ENCODE measurements at regions not wholly inside any gene's neighbourhood (a gene's known extent, or its start where the extent isn't known, plus 50 kb on each side); places are given as distances from the start of the nearest gene placed in this dataset.

DNA sequence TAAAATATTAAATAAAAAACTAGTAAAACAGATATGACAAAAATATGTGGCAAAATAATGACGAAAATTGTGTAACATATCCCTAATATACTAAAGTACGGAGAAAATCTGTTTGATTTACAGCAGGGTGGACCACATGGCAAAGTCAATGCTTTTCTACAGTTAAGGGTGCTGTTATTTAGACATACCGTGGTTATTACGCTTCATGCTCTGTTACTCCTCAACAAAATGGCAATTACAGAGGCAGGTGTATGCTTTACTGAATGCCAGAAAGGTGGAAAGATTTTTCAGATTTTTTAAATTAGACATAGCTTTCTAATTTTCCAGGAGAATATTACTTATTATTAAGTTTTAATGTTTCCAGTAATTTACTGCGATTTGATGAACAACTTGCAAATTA lies 343.9 kb upstream of the DPYD start:
- no peak for DNase-seq (ENCODE audit: low spot score)
- in situ Hi-C loops (cut with HindIII; ENCODE audit: low sequenced_read_pairs) = no loop called here

DNA sequence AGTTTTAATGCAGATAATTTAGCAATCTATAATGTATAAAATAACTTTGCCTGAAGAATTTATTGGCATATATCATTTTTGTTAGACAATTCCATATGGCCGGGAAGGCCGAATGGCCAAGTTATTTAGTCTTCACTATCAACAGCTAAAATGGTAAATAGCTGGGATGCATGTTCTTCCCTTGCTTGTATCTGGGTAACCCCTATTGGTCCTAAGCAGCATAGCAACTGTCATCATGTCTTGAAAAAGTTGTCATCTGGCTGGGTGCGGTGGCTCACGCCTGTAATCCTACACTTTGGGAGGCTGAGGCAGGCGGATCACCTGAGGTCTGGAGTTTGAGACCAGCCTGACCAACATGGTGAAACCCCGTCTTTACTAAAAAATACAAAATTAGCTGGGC lies 340.0 kb upstream of the DPYD start:
- no peak for DNase-seq (ENCODE audit: low spot score)
- in situ Hi-C loops (cut with HindIII; ENCODE audit: low sequenced_read_pairs) = no loop called here

DNA sequence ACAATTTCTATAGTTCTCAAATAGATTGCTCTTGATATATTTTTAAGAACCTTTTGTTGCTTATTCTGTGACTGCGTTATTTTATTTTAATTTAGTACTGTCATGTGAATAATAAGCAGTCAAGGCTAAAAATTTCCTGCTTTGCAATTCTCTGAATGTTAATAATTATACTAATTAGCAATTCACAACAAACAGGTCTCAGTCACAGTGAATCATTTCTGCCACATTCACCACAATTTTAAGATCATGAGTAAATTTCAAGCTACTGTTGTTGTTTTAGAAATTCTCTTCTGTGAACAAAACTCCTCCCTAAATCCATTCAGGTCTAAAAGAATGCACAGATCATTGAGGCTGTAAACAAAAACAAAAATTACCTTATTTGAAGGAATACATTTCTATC lies 339.6 kb upstream of the DPYD start:
- DNase-seq (ENCODE audit: low spot score) = no peak
- in situ Hi-C loops (cut with HindIII; ENCODE audit: low sequenced_read_pairs) = no loop called here

DNA sequence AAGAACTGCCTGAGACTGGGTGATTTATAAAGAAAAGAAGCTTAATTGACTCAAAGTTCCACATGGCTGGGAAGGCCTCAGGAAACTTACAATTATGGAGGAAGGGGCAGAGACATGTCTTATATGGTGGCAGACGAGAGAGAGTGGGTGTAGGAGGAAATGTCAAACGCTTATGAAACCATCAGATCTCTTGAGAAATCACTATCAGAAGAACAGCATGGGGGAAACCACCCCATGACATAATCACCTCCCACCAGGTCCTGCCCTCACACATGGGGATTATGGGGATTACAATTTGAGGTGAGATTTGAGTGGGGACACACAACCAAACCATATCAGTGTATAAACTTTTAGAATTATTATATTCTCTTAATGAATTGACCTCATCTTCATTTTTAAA lies 335.9 kb upstream of the DPYD start:
- no peak for DNase-seq (ENCODE audit: low spot score)
- in situ Hi-C loops (cut with HindIII; ENCODE audit: low sequenced_read_pairs) = no loop called here

DNA sequence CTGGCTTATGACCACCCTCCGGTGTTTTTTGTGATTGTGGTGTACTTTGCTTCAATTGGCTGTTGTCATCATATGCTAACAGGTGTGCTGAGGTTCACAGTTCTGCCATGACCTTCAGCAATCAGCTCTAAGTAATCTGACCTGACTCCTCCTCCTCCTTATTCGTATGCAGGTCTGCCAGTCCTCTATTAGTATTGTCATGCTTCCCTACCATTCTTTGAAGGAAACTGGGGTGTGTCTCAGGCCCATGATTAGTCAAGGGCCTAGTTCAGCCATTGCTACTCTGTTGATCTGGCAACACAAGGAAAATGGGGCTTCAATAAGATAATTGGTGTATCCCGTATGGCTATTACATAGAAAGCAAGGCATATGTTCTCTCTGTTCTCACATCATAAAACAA lies 332.3 kb upstream of the DPYD start:
- DNase-seq (ENCODE audit: low spot score) = no peak
- in situ Hi-C loops (cut with HindIII; ENCODE audit: low sequenced_read_pairs) = no loop called here

DNA sequence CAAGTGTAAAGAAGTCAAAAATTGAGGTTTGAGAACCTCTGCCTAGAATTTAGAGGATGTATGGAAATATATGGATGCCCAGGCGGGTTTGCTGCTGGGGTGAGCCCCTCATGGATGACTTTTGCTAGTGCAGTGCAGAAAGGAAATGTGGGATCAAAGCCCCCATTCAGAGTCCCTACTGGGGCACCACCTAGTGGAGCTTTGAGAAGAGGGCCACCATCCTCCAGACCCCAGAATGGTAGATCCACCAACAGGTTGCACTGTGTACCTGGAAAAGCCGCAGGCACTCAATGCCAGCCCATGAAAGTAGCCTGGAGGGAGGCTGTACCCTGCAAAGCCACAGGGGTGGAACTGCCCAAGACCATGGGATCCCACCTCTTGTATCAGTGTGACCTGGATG lies 330.7 kb upstream of the DPYD start:
- in situ Hi-C loops (cut with HindIII; ENCODE audit: low sequenced_read_pairs) = no loop called here
- no peak for DNase-seq (ENCODE audit: low spot score)

DNA sequence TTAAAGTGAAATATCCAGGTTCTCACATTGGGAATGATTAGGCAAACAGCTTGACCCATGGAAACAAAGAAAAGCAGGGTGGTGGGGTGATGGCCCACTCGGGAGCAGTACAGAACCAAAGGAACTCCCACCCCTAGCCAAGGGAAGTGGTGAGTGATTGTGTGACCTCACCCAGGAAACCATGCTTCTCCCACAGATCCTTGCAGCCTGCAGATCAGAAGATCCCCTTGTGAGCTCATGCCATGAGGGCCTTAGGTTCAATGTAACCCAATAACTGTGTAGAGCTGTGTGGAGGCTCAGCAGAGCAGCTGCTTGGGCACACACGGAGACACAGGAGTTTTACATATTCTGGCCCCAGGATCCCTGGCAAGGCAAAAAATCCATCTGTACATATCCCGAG lies 311.8 kb upstream of the DPYD start:
- in situ Hi-C loops (cut with HindIII; ENCODE audit: low sequenced_read_pairs) = no loop called here
- DNase-seq (ENCODE audit: low spot score) = no peak

DNA sequence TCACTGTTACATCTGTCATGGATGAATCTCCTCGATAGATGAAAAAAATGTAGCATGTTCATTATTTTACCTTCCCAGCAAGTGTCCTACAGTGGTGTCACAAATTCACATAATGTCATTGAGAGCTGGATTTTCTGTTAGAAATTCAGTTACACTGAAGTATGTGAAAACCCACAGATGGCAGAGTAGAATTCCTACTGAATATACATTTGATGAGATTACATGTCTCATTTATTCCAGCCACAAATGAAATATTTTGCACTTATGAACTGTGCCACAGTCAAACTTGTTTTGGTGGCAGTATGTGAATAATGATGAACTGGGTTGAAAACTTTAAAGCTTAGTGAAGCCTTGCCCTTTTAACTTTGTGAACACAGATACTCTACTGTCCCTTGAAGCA lies 301.9 kb upstream of the DPYD start:
- no peak for DNase-seq (ENCODE audit: low spot score)
- in situ Hi-C loops (cut with HindIII; ENCODE audit: low sequenced_read_pairs) = no loop called here

DNA sequence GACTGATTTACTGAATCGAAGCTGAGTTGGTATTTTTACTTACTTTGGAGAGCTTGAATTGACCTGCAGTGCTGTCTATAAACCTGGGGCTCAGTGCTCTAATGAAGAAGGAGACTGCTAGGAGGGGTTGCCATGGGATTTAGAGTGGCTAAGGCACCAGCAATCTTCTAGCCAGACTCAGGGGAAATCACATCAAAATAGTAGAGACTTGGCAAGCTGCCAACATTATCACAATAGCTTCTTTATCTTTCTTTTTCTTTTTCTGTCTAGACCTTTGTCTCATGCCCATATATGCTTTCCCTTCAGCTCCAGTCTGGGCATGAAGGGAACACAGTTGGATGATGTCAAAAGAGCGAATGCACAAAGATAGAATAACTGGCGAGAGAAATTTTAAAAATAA lies 301.1 kb upstream of the DPYD start:
- in situ Hi-C loops (cut with HindIII; ENCODE audit: low sequenced_read_pairs) = no loop called here
- DNase-seq (ENCODE audit: low spot score) = no peak

DNA sequence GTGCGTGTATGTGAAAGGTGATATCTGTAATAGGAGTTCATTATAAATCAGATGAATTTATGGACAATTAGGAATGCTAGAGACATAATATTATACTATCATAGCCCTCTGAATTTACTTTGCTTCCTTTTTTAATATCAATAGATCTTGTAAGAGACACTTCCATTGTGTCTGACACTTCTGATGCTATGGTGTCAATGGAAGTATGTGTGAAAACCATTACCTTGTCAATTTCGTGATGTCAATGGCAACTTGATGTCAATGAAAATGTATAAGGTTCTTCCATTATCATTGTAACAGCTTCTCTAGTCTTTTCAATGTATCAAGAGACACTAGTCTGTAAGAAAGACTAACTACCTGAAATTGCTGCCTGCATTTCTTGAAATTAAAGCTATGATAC lies 296.8 kb upstream of the DPYD start:
- in situ Hi-C loops (cut with HindIII; ENCODE audit: low sequenced_read_pairs) = no loop called here
- DNase-seq (ENCODE audit: low spot score) = no peak

DNA sequence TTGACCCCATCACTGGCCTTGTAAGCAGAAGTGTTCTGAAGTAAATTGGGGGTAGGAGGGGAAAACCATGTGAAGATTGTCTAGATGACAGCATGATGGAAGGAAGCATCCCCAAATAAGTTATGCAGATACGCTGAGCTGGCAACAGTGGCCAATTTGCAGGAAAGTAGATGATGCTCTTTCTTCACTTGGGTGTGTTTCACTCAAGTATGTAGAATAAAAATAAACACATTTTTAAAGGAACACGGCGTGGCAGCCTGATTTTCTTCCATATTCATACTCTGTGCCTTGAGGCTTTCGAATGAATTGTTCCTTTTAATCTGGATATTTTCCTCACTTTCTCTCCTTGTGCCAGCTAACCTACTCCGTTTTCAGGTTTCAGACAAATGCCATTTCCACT lies 295.5 kb upstream of the DPYD start:
- in situ Hi-C loops (cut with HindIII; ENCODE audit: low sequenced_read_pairs) = no loop called here
- DNase-seq (ENCODE audit: low spot score) = no peak

DNA sequence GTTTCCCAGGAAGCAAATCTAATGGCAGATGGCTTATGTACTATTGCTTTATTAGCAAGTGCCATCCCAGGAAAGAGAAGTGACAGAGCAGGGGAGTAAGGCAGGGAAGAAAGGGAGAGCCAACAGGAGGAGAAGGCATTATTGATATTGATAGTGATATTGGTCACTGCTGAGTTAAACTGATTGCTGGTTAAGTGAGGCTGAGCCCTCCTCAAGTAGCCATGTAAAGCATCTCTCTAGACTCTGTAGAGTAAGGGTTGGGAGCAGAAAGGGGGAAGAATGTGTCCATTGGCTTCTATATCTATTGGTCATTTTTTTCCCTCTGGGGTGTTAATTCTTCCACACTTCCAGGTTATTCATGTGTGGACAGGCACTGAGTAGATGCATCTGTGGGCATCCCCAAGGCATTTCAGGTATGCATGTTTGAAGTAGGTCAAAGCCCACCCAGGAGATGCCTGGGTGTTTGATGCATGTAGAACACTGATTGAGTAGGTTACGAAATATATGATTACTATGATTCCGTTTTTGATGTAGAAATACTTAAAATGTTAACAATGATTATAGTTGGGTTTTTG lies 290.5 kb upstream of the DPYD start:
- DNase-seq (ENCODE audit: low spot score) = no peak
- in situ Hi-C loops (cut with HindIII; ENCODE audit: low sequenced_read_pairs) = no loop called here

DNA sequence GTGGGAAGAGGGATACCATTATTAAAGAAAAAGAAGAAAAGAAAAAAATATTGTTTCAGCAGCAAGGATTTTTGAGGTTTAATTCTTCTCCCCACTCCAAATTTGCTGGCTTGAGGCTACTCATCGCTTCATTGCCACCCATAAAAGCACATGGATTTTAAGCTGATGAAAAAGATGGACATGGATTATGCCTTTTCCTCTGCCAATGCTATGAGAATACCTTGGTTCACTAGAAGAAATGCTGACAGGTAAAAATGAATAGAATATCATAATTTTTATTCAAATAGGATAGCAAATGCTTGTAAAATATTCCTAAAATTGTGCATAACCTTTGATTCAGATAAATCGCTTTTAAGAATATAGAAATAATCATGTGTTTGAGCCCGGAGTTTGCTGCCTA lies 289.7 kb upstream of the DPYD start:
- no peak for DNase-seq (ENCODE audit: low spot score)
- in situ Hi-C loops (cut with HindIII; ENCODE audit: low sequenced_read_pairs) = no loop called here

DNA sequence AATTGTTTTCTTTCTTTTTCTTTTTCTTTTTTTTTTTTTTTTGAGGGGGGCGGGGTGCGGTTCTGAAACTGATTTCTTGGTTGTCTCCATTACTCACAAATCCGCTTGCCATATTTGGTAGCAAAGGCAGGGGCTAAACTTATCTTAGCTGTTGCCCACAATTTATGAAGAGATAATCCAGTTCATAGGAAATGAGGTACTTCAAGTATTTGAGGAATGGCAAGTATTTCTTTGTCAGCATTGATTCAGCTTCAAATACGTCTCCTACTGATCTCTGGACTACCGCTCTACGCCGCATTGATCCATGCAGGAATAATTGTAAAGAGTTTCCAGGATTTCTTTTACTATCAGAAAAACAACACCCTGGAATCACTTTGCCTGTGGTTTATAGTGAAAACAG lies 289.2 kb upstream of the DPYD start:
- in situ Hi-C loops (cut with HindIII; ENCODE audit: low sequenced_read_pairs) = no loop called here
- no peak for DNase-seq (ENCODE audit: low spot score)

DNA sequence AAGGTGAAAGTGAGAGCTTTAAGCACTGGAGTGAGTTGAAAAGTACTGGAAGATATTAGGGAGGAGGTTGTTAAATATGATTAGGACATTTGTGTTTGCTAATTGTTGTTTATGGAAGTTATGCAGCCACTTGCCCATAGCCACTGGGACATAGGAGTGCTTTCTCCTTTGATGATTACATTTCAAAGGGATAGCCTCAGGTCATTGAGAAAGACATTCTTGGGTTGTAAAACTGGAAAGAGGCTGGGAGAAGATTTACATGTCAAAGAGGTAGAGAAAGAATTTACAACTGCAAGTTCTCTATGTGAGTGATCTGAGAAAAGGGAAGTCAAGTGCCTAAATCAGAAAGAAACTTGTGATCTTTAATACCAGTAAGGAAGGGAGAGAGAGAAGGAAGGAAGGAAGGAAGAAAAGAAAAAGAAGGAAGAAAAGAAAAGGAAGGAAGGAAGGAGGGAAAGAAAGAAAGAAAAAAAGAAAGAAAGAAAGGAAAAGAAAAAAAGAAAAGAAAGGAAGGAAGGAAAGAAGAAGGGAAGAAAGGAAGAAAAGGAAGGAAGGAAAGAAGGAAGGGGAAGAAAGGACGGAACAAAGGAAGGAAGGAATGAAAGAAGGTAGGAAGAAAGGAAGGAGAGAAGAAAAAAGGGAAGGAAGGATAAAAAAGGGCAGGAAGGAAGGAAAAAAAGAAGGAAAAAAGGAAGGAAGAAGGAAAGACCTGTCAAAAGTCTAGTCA lies 284.6 kb upstream of the DPYD start:
- no peak for DNase-seq (ENCODE audit: low spot score)

DNA sequence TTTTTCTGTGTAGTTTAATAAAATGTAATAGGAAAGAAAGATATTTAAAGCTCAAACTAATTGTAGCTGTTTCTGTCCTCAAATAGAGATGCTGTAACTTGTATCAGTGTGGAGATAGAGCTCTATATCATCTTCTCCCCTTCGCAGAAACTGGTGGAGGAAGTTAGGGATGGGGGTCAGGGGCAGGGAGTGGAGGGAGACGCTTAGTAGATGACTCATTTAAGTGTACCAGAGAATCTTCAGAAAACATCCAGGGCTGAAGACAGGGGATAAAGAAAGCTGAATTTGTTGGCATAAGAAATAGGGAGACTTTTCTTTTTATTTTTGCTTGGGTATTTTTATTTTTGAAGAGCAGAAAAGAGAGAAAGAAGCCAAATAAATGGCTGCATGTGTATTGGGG lies 282.6 kb upstream of the DPYD start:
- DNase-seq (ENCODE audit: low spot score) = no peak
- in situ Hi-C loops (cut with HindIII; ENCODE audit: low sequenced_read_pairs) = no loop called here

More for the DNA sequence above, 284.6 kb upstream of the DPYD start:
- in situ Hi-C loops (cut with HindIII; ENCODE audit: low sequenced_read_pairs) = no loop called here

DNA sequence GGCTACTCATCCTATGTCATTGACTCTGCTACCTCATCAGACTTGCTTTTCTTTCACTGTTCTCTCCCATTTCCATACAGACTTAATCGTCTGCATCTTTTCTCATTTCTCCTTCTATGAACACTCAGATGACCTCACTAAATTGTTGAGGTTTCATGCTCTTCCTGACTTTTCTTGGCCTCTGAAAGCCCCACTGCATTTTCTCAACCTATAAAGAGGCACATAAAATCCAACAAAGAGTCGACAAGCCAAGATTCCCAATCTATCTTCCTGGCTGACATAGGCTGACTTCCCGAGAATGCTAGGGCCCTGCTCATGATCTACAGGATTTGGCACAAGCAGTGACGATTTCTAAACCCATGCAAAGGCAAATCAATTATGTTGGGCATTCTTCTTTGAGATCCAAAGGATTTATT lies 280.8 kb upstream of the DPYD start:
- DNase-seq (ENCODE audit: low spot score) = no peak
- in situ Hi-C loops (cut with HindIII; ENCODE audit: low sequenced_read_pairs) = no loop called here

DNA sequence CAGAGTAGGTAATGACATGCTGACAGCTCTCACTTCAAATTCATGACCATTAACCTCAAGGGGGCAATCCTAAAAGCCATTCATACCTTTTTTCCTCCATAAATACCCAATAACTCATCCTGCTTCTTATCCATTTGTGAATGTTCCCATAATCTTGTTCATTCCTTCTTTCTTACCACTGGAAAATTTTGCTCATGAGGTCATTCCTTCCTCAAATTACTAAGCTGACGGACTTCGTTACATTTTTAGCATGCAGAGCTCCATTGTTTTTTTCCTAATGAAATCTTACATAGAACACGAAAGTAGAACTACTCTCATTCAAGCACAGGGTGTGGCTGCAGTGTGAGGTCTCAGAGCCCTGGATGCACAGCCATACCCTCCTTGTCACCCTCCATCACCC lies 276.5 kb upstream of the DPYD start:
- in situ Hi-C loops (cut with HindIII; ENCODE audit: low sequenced_read_pairs) = no loop called here
- DNase-seq (ENCODE audit: low spot score) = no peak

DNA sequence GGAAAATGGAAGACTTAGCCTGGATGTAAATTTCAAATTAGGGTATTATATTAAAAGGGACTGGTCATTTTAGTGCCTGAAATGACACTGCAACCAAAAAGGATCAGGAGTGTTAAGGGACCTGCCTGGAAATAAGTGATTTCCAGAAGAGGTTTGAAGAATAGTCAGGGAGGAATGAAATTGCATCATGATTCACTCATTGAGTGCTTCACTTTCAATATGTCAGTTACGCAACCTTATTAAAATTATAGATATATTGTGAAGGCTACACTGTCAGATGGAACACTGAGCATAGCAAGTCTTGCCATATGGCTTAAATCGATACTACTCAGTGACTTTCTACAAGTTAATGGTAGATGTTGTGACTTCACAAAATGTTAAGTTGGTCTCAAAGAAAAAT lies 275.2 kb upstream of the DPYD start:
- in situ Hi-C loops (cut with HindIII; ENCODE audit: low sequenced_read_pairs) = no loop called here
- DNase-seq (ENCODE audit: low spot score) = no peak

DNA sequence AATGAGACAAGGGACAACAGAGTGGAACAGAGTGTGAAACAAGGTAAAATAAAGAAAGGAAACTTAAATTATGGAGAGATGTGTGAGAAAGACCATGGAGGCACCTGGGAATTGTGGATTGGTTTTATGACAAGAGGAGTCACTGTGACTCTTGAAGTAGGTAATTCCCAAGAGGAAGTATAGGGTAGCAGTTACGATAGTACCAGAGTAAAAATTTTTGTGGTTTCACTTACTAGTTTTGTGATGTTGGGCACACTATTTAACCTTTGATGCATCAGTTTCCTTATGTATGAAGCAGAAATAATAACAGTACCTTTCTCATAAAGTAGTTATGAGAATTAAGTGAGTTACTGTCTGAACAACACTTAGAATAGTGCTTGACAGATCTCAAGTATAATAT lies 267.9 kb upstream of the DPYD start:
- no peak for DNase-seq (ENCODE audit: low spot score)
- in situ Hi-C loops (cut with HindIII; ENCODE audit: low sequenced_read_pairs) = no loop called here

DNA sequence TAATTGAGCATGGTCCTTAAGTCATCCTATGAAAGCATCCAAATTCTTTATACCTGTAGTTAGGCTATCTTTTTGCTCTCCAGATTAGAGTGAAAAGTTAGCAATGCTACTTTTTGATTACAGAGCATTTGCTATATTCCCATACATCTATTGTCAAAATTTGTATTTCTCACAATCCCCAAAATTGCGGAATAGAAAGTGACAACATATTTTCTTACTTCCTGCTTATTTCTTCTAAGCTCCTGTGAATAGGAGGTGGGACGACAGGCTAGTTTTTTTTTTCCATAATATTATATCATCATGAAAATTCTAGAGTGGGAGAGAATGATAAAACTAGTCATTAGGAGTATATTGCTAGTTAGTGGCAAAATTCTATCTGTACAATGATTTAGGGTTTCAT lies 264.0 kb upstream of the DPYD start:
- in situ Hi-C loops (cut with HindIII; ENCODE audit: low sequenced_read_pairs) = no loop called here
- no peak for DNase-seq (ENCODE audit: low spot score)
